ENCODE measurements at regions not wholly inside any gene's neighbourhood (a gene's known extent, or its start where the extent isn't known, plus 50 kb on each side); places are given as distances from the start of the nearest gene placed in this dataset.

GRCh38 chr2:217331523-217332416 is 471.9 kb upstream of the TNP1 start (continued):
- no peak for TF ChIP-seq TBX3 (IDR thresholded peaks at IDR 0.05; ENCODE audit: borderline replicate concordance)
- TF ChIP-seq NFRKB (IDR thresholded peaks at IDR 0.05) = no peak
- peak; percentile 43; the same call in 1 of the 3 replicates for TF ChIP-seq MXI1 (IDR thresholded peaks at IDR 0.05; ENCODE audit: borderline replicate concordance, low read depth, low read length)
- no peak for TF ChIP-seq POLR2AphosphoS2 (IDR thresholded peaks at IDR 0.05; ENCODE audit: low read depth, low read length)
- TF ChIP-seq ZNF225 (CRISPR knock-in tag; IDR thresholded peaks at IDR 0.05) = peak; percentile 50; the same call in 1 of the 2 replicates
- peak; percentile 81 for TF ChIP-seq ZNF264 (CRISPR knock-in tag; IDR thresholded peaks at IDR 0.05)
- no peak for TF ChIP-seq ZBTB46 (CRISPR knock-in tag; IDR thresholded peaks at IDR 0.05; ENCODE audit: borderline replicate concordance)
- TF ChIP-seq ARID4A (CRISPR knock-in tag; IDR thresholded peaks at IDR 0.05; ENCODE audit: borderline replicate concordance) = peak; percentile 70; the same call in 1 of the 2 replicates
- TF ChIP-seq EED (CRISPR knock-in tag; IDR thresholded peaks at IDR 0.05) = no peak
- TF ChIP-seq CBFB (CRISPR knock-in tag; IDR thresholded peaks at IDR 0.05) = 0 out of 2 replicates have a peak, but pooled peaks have one; percentile 50
- TF ChIP-seq SATB2 (CRISPR knock-in tag; IDR thresholded peaks at IDR 0.05) = no peak
- no peak; the same call in 1 of the 2 replicates for TF ChIP-seq SAFB2 (CRISPR knock-in tag; IDR thresholded peaks at IDR 0.05; ENCODE audit: borderline replicate concordance, low read depth)
- TF ChIP-seq FOXK1 (CRISPR knock-in tag; IDR thresholded peaks at IDR 0.05; ENCODE audit: borderline replicate concordance, low read depth) = peak; percentile 95; the same call in 1 of the 2 replicates
- peak; percentile 25; the same call in 1 of the 2 replicates for TF ChIP-seq NFYC (CRISPR knock-in tag; IDR thresholded peaks at IDR 0.05)
- no peak for TF ChIP-seq ZBTB2 (CRISPR knock-in tag; IDR thresholded peaks at IDR 0.05; ENCODE audit: low read depth)
- TF ChIP-seq NKX3-1 (CRISPR knock-in tag; IDR thresholded peaks at IDR 0.05) = no peak
- TF ChIP-seq MTF2 (CRISPR knock-in tag; IDR thresholded peaks at IDR 0.05; ENCODE audit: borderline replicate concordance) = no peak
- peak; percentile 96 for TF ChIP-seq DPF2 (CRISPR knock-in tag; IDR thresholded peaks at IDR 0.05; ENCODE audit: borderline replicate concordance, low read depth)
